Fibroblast of mammary gland (primary cell): ENCODE measurements at regions not wholly inside any gene's neighbourhood (a gene's known extent, or its start where the extent isn't known, plus 50 kb on each side); places are given as distances from the start of the nearest gene placed in this dataset.

Experiments used
- DNase-seq: peaks from one replicate; pipeline ENCODE4 v3.0.0-alpha.2; 2010; ENCODE audit warnings: low read depth
- H3K4me3 ChIP-seq: 2 replicates; pipeline ENCODE4 v1.5.1; 2011; ENCODE audit warnings: low read depth, mild to moderate bottlenecking, low read length, moderate library complexity; ENCODE audit not compliant: control insufficient read depth
- CTCF ChIP-seq: conservative IDR thresholded peaks from 2 replicates; pipeline ENCODE4 v1.5.1; 2011; ENCODE audit warnings: low read depth, low read length, inconsistent platforms; ENCODE audit not compliant: control insufficient read depth, insufficient read depth

- H3K4me3 ChIP-seq, result no peak overlapping the region
- DNase-seq, result peak; percentile 2
- no peak for TF ChIP-seq CTCF
Observed at GRCh38 chr18:33951031-33951430, 273.7 kb downstream of the NOL4 start.

- DNase-seq, result peak; percentile 2
- TF ChIP-seq CTCF, result no peak
- H3K4me3 ChIP-seq, result no peak overlapping the region
Observed at GRCh38 chr18:33946336-33946735, 278.4 kb downstream of the NOL4 start.

GRCh38 chr18:33944493-33944892 is 280.2 kb downstream of the NOL4 start:
- DNase-seq, result no peak
- no peak for TF ChIP-seq CTCF

GRCh38 chr18:33937270-33937816 is 287.4 kb downstream of the NOL4 start:
- DNase-seq, result no peak
- no peak for TF ChIP-seq CTCF
- no peak overlapping the region for H3K4me3 ChIP-seq

More at GRCh38 chr18:33944493-33944892, 280.2 kb downstream of the NOL4 start:
- H3K4me3 ChIP-seq, result no peak overlapping the region

GRCh38 chr18:33934258-33934657 is 290.5 kb downstream of the NOL4 start:
- DNase-seq, result no peak
- no peak overlapping the region for H3K4me3 ChIP-seq
- TF ChIP-seq CTCF, result no peak

- TF ChIP-seq CTCF, result no peak
- H3K4me3 ChIP-seq, result no peak overlapping the region
- peak; percentile 72 for DNase-seq
Observed at GRCh38 chr18:33928231-33928630, 296.5 kb downstream of the NOL4 start.

GRCh38 chr18:33924576-33924975 is 300.1 kb downstream of the NOL4 start:
- TF ChIP-seq CTCF, result no peak
- H3K4me3 ChIP-seq, result no peak overlapping the region
- no peak for DNase-seq
